GM21515 (cell line): ENCODE measurements at regions not wholly inside any gene's neighbourhood (a gene's known extent, or its start where the extent isn't known, plus 50 kb on each side); places are given as distances from the start of the nearest gene placed in this dataset.
"Not testable (repeated sequence)": the region's sequence is repeated elsewhere in the genome, so short reads cannot be mapped to it uniquely, and the experiment has no call there.

Experiments used
- ATAC-seq: cut with Tn5 transposase; IDR thresholded peaks from one replicate; pipeline ENCODE4 v1.9.1; 2021; ENCODE audit not compliant: unreplicated experiment

- ATAC-seq = not testable (repeated sequence)
Measured at GRCh38 chr16:29278097-29278871, 128.2 kb downstream of the NPIPB11 start.

- ATAC-seq = not testable (repeated sequence)
Measured at GRCh38 chr16:29276446-29276845, 130.1 kb downstream of the NPIPB11 start.

DNA sequence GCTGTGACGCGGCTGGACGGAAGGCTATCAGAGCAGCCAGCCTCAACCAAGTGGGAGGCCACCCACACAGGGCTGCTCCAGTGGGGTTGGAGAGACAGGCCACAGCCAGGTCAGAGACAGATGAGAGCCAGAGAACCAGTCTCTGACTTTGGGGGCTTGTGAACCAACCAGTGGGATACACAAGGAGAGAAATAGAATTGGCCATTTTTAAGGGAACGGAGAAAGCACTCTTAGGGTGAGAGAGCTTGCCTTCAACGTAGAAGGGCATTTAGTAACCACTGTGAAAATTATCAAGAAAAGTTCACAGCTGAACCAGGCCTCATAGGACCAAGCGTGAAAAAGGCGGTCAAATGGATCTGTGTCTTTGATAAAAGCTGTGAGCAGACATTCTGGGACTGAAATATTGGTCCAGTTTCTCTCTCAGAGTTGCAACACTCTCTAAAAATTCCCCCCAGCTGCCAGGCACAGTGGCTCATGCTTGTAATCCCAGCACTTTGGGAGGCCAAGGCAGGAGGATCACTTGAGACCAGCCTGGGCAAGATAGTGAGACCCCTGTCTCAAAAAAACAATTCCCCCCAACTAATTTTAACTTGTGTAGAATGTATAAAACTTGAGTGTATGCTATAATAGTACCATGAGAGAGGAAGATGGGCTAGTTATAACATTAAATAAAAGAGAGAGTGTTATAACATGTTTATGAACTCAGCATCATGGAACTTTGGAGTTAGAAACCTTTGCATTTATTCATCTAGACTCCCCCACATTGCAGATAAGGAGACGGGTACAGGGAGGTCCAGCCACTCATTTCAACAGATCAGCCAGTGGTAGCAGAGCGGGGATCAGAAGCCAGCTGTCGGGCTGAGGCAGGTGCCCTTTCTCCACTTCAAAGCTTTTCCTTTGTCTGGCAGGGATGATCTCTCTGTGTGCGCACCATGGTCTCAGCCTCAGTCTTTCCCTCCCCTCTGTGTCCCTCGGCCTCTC is 132.2 kb downstream of the NPIPB11 start:
- not testable (repeated sequence) for ATAC-seq

- ATAC-seq = not testable (repeated sequence)
Measured at GRCh38 chr16:29273298-29274054, 133.0 kb downstream of the NPIPB11 start.

- not testable (repeated sequence) for ATAC-seq
Measured at GRCh38 chr16:29271721-29272675, 134.5 kb downstream of the NPIPB11 start.

- not testable (repeated sequence) for ATAC-seq
Measured at GRCh38 chr16:29270923-29271322, 135.6 kb downstream of the NPIPB11 start.

DNA sequence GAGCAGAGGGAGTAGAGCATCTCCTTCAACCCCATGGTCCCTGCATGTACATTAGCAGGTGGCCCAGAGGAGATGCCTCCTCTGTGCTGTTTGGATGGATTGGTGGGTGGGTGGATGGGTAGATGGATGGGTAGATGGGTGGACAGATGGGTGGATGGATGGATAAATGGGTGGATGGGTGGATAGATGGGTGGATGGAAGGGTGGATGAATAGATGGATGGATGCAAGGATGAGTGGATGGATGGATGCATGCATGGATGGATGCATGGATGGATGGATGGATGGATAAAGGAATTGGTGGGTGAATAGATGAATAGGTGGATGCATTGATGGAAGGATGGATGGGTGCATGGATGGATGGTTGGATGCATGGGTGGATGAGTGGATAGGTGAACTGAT is 136.5 kb downstream of the NPIPB11 start:
- not testable (repeated sequence) for ATAC-seq

GRCh38 chr16:29269192-29269811 is 137.2 kb downstream of the NPIPB11 start:
- ATAC-seq = not testable (repeated sequence)

GRCh38 chr16:29268785-29269191 is 137.7 kb downstream of the NPIPB11 start:
- not testable (repeated sequence) for ATAC-seq

DNA sequence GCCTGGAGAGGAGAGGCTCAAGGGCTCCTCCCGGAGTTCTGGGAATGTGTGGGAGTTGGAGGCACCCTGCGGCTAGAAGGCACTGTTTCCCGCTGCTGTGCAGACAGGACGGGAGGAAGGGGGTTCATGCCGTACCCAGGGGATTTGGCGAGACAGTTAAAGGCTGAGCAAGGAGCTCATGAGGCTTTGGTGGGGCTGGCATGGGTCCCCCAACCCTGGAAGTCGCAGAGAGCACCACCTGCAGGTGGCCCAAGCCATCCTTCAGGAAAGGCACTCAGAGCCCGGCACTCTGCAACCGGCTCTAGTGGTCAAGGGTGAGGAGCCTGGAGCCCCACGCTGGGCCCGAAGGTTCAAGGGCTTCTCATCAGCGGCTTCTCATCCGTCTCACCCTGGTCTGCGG is 138.2 kb downstream of the NPIPB11 start:
- ATAC-seq = not testable (repeated sequence)

DNA sequence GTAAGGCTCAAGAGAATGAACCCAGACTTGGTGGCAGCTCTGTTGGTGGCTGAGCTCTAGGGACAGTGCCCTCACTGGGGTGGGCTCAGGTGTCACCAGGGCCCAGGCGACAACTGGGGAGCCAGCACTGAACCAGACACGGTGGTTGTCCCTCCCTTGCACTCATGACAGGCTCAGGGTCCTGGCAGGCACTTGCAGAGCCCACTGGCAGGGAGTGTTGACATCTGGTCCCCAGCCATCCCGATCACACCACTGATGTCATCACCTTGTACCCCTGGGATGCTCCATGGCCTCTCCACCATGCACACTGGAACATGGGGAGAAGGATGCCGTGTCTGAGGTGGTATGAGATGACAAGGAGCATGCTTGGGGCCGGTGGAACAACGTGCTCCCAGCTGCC is 138.6 kb downstream of the NPIPB11 start:
- not testable (repeated sequence) for ATAC-seq

- ATAC-seq = not testable (repeated sequence)
Measured at GRCh38 chr16:29267055-29267619, 139.4 kb downstream of the NPIPB11 start.

DNA sequence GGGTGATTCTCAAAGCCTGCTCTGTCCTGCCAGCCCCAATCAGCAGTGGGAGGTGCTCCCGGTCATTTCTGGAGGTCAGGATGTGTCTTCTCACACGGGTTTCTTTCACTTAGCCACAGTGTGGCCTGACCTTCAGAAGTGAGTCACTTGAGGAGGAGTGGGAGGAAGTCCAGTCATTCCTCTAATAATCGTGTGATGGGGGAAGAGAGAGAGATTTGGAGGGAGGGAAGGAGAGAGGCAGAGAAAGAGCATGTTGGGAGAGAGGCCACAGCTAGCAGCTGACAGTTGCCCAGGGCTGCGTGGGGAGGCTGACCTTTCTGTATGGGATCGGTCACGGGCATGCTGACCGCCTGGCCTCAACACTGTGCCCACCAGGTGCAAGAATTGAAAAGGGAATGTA is 139.9 kb downstream of the NPIPB11 start:
- not testable (repeated sequence) for ATAC-seq

DNA sequence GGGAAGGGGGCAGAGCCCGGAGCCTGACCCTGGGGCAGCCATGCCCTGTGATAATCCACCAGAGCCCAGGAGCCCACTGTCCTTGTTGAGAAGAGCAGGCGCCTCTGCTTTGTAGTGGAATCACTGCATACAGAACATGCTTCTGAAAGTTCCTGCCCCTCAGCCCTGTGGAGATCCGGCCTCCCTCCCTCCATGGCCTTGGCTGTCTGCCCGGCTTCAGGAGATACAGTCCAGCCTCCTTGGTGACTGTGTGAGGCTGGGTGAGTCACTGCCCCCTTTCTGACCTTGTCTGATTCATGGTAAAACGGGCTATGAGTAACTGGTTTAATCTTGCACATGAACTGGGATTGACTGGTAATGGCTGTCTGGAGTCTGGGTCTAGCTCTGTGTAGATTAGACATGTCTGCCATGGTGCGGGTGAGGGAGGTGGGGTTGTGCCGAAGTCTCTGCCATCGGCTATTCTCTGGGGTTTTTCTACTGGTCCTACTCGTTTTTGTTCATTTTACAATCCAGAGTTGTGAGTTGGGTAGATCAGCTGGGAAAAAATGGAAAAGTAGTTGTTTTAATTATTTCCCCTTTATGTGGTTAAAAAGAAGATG is 141.2 kb downstream of the NPIPB11 start:
- not testable (repeated sequence) for ATAC-seq

DNA sequence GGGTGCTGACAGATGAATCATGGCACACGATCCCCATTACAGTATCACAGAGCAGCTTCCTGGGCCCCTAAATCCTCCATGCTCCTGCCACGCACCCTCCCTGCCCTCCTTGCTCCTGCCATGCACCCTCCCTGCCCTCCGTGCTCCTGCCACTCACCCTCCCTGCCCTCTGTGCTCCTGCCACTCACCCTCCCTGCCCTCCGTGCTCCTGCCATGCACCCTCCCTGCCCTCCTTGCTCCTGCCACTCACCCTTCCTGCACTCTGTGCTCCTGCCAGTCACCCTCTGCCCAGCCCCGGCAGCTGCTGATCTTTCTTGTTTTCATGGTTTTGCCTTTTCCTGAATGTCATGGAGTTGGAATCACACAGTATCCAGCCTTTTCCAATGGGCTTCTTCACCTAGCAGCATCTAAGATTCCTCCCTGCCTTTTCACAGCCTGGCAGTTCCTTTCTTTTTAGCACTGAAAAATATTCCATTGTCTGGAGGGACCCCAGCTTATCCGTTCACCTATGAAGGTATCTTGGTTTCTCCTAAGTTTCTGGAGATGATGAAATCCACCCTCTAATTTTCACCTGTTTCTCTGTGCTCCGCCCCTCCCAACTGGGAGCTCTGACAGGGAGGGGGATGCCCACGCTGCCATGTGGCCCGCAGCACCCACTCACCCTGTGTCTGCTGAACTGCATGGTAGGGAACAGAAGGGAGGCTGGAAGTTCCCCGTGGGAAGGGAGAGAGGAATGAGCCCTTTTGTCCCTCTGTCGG is 142.3 kb downstream of the NPIPB11 start:
- ATAC-seq = not testable (repeated sequence)

DNA sequence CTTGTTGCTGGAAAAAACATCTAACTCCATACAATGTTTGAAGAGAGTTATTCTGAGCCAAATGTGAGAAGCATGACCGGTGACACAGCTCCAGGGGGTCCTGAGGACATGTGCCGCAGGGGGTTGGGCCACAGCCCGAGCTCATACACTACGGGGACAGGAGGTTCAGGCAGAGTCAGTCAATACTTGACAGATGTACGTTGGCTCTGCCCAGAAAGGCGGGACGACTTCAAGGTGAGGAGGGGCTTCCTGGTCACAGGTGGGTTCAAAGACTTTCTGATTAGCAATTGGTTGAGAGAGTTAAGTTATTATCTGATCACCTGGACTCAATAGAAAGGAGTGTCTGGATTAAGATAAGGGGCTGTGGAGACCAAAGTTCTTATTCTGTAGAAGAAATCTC is 143.8 kb downstream of the NPIPB11 start:
- not testable (repeated sequence) for ATAC-seq

GRCh38 chr16:29261427-29262248 is 144.9 kb downstream of the NPIPB11 start:
- ATAC-seq = not testable (repeated sequence)
